ENCODE measurements at regions not wholly inside any gene's neighbourhood (a gene's known extent, or its start where the extent isn't known, plus 50 kb on each side); places are given as distances from the start of the nearest gene placed in this dataset.
"Not testable (repeated sequence)": the region's sequence is repeated elsewhere in the genome, so short reads cannot be mapped to it uniquely, and the experiment has no call there.

DNA sequence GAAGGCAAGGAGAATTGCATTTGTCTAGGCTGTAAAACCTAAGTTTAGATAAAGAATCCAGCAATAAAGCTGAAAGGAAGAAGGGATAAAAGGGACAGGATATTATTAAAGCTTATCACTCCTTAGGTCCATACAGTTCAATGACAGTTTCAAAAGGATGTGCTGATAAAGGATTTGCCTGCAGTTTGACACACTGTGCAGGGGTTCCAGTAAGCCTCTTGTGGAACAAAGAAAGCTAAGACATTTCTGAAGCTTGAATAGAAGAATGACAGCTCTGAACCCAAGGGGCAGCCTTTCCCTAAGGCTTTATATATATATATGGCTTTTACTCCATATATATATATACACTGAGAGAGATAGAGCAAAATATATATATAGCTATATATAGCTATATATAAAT, 276.8 kb upstream of the GRM3 start:
- no peak for DNase-seq (ENCODE audit: low spot score)

DNA sequence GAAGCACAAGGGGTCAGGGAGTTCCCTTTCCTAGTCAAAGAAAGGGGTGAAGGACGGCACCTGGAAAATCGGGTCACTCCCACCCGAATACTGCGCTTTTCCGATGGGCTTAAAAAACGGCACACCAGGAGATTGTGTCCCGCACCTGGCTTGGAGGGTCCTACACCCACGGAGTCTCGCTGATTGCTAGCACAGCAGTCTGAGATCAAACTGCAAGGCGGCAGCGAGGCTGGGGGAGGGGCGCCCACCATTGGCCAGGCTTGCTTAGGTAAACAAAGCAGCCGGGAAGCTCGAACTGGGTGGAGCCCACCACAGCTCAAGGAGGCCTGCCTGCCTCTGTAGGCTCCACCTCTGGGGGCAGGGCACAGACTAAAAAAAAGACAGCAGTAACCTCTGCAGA, 303.3 kb upstream of the GRM3 start:
- not testable (repeated sequence) for DNase-seq (ENCODE audit: low spot score)

GRCh38 chr7:86339051-86339450, 304.7 kb upstream of the GRM3 start:
- DNase-seq (ENCODE audit: low spot score), result no peak

GRCh38 chr7:86328801-86329433, 314.8 kb upstream of the GRM3 start:
- no peak for DNase-seq (ENCODE audit: low spot score)

- DNase-seq (ENCODE audit: low spot score), result no peak
These were observed 316.9 kb upstream of the GRM3 start for GRCh38 chr7:86326847-86327246.

DNA sequence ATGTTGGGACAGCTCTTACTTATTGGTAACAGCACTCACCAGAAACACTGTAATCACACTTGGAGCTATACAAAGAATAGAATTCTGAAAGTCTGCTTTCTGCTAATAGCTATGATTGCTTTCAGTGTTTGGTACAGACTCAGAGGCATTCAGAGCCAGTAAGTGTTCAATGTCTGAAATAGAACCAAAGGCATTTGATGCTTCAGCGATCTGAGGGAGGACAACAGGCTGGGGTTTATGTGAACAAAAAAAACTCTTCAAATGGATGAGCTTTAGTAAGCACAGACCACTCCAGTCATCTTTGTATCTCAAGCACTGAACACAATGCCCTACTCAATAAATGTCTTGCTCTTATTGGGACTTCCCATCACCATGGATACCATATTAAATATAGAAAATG, 322.8 kb upstream of the GRM3 start:
- no peak for DNase-seq (ENCODE audit: low spot score)

DNA sequence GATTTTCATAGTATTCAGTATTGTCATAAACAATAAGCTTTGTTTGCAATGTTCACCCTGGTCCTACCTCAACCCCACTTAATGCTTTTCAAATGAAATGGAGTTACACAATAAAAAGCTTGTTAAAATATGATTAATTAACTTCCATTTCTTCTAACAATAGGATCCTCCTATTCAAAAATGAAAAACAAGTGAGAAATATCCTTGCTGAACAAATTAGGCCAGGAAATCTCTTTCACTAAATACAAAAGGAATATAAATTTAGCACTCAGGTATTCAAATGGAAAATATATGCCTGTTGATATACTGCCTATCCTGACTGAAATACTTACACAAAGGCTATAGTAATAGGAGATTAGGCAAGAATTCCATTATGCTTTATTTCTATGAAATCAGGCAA, 323.4 kb upstream of the GRM3 start:
- no peak for DNase-seq (ENCODE audit: low spot score)

DNA sequence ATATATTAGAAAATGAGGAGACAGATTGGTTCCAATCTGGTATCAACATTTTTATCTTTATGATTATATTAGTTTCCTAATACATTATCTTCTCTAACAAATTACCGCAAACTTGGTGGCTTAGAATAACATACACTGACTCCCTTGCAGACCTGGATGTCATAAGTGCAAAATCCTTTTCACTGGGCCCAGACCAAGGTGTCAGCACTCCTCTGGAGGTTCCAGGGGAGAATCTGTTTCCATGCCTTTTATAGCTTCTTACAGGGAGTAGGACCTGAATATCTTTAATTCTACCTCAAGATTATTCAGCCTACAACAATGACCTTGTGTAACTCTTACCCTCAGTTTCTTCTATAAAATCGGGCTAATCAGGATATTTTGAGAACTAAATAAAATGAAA, 329.9 kb upstream of the GRM3 start:
- DNase-seq (ENCODE audit: low spot score), result no peak

- peak; percentile 25 for DNase-seq (ENCODE audit: low spot score)
These were observed 342.4 kb upstream of the GRM3 start for GRCh38 chr7:86301301-86301700.

DNA sequence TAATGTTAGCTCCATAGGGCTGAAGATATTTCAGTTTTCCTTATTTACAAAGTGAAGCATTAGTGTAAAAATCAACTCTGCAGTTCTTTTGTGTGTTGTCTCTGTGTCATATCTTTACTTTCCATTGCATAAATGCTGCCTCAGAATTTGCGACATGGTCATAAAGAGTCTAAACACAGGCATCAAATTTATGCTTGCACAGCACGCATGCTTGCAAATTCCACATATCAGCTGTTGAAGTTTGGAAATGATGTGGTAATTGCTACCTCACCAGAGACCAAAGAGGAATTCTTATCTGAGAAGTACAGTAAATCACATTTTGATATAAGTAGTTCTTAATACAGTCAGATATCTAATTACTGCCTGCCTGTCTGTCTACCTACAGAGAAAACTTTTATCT, 348.2 kb upstream of the GRM3 start:
- DNase-seq (ENCODE audit: low spot score), result no peak

- peak; percentile 11 for DNase-seq (ENCODE audit: low spot score)
These were observed 361.6 kb upstream of the GRM3 start for GRCh38 chr7:86282014-86282682.

DNA sequence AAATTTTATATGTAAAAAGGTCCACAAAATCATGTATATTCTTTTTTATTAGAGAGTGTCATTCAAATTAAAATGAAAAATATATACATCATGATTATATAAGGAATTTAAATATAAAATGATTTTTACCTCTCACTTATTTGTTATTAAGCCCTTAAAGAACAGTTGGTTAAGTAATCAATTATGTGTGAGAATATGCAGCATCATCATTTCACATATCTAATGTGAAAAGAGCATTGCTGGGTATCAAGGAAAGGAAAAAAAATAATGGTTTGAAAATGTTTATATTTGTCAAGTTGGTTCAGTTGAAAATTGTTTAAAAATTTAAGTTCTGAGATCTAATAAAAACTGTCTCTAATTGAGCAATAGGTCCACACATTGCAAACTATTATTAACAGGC, 363.6 kb upstream of the GRM3 start:
- no peak for DNase-seq (ENCODE audit: low spot score)

DNA sequence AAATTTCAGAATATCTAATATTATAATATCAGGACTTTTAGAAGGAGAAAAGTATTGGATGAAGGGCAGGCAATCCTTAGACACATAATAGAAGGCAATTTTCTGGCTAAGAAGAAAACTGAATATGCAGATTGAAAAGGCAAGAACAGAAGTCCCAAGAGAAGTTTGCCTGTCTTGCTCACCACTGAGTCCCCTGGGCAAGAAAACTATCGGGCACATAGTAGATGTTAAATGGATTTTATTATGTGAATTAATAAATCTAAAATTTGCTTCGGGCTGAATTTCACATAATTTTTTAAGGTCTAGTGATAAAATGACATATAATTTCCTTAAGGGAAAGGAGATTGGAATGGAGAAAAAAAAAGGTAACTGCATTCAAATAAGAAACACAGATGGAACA, 380.9 kb upstream of the GRM3 start:
- no peak for DNase-seq (ENCODE audit: low spot score)

GRCh38 chr7:86257894-86258293, 385.8 kb upstream of the GRM3 start:
- no peak for DNase-seq (ENCODE audit: low spot score)

GRCh38 chr7:86252406-86252805, 391.3 kb upstream of the GRM3 start:
- no peak for DNase-seq (ENCODE audit: low spot score)

- no peak for DNase-seq (ENCODE audit: low spot score)
These were observed 394.7 kb upstream of the GRM3 start for GRCh38 chr7:86248977-86249376.

DNA sequence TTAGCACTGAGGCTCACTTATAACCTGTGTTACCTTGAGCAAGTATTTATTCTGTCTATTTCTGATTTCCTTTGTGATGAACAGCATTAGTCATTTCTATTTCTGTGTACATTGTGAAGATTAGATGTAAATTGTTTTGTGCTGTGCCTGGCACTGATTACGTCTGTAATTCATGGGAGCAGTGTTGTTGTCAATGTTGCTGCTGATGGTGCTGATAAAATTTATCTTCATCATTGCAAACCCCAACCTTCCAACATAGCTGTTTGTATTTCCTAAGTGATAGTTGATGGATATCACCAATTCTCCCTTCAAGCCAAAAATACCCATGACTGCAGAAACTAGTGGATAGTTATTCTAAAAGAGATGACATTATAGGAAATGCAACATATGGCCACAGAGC, 400.5 kb upstream of the GRM3 start:
- DNase-seq (ENCODE audit: low spot score), result no peak

- DNase-seq (ENCODE audit: low spot score), result no peak
These were observed 417.5 kb upstream of the GRM3 start for GRCh38 chr7:86226191-86226590.

- no peak for DNase-seq (ENCODE audit: low spot score)
These were observed 420.9 kb upstream of the GRM3 start for GRCh38 chr7:86222806-86223205.

DNA sequence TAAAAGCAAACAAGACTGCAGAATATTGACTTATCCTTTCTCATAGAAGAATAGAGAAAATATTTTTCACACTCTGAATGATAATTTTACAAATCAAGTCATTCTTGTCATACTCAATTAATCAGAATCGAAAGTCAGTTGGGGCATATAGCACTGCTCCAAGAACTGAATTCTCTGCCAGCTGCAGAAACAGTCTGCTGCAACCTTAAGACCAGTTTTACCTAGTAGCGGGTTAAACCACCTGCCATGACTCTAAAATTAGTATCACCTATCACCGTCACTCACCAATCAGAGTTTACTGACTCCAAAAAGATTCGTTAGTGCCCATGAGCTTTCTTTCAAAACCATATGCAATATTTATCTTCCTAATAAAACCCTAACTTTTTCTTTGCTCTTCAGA, 429.0 kb upstream of the GRM3 start:
- DNase-seq (ENCODE audit: low spot score), result no peak

- DNase-seq (ENCODE audit: low spot score), result no peak
These were observed 430.7 kb upstream of the GRM3 start for GRCh38 chr7:86212976-86213375.

- no peak for DNase-seq (ENCODE audit: low spot score)
These were observed 434.7 kb upstream of the GRM3 start for GRCh38 chr7:86209036-86209435.

DNA sequence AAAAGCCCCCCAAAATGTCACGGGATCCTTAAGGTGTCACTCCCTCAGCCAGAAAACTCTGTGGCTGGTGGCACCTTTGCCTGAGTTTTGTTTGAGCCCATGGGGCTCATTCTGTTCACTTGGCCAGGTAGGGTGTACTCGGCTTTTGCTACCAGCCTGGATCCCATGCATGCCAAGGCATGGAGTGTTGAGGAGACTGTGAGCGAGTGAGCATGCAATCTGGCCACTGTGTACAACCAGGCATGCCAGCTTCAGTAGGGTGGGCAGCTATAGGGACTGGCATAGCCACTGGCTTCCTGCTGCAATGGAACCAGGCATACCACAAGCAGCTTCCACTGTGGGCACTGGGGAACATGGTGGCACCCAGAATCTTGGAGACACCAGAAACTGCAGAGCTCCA, 436.0 kb upstream of the GRM3 start:
- no peak for DNase-seq (ENCODE audit: low spot score)

DNA sequence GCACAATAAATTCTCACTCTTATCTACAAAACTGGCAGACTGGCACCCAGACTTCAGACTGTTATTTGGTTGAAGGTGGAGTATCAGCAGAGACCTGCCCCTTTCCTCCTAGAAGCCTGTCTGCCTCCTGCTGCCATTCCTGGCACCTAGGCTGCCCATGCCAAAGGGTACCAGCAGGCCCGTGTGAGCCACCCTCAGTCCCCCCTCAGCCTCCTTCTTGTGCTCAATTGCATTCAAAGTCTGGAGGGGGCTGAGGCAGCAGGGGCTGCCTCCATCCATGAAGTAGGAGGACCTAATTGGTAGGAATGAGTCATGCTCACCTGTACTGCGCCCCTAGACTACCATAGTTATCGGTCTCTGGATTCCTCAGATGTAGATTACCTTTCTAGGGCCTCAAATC, 440.9 kb upstream of the GRM3 start:
- no peak for DNase-seq (ENCODE audit: low spot score)
